ENCODE measurements at regions not wholly inside any gene's neighbourhood (a gene's known extent, or its start where the extent isn't known, plus 50 kb on each side); places are given as distances from the start of the nearest gene placed in this dataset.

GRCh38 chr5:15137414-15137813 is 265.8 kb upstream of the ANKH start:
- TF ChIP-seq POLR2A (IDR thresholded peaks at IDR 0.05; ENCODE audit: low read depth) (no peak), CTCF (IDR thresholded peaks at IDR 0.05) (no peak), EP300 (IDR thresholded peaks at IDR 0.05) (no peak), POLR2AphosphoS5 (IDR thresholded peaks at IDR 0.05) (no peak)

All from esophagus muscularis mucosa (tissue), 4 donors.